H1 (cell line): ENCODE measurements at regions not wholly inside any gene's neighbourhood (a gene's known extent, or its start where the extent isn't known, plus 50 kb on each side); places are given as distances from the start of the nearest gene placed in this dataset.

Experiments
- CTCF ChIA-PET: fragments of 300-600 bp; sonication (Branson Sonifier 250); formaldehyde crosslinking; loops from one replicate; lab custom pipeline; 2021; ENCODE audit not compliant: partially characterized antibody; lab: Charles Lee
- POLR2A ChIA-PET: fragments of 300-600 bp; sonication (Branson Sonifier 250); formaldehyde crosslinking; loops from one replicate; lab custom pipeline; 2021; ENCODE audit warnings: inconsistent platforms; ENCODE audit not compliant: partially characterized antibody; lab: Charles Lee
- DNase-seq, 2 experiments: peaks; one replicate each; pipeline versions ENCODE4 v3.0.0 to v3.0.0-alpha.2; 2010 to 2022; ENCODE audit warnings: low spot score in 2 of 2, low read depth in 1 of 2, mixed read lengths in 1 of 2
- FAIRE-seq: peaks from 2 replicates; lab custom pipeline; 2011; peaks lifted over from hg19 to GRCh38; lab: Jason Lieb, UNC
- H2AFZ ChIP-seq: 2 replicates; pipeline ENCODE4 v1.8.1; 2012; ENCODE audit warnings: low read length, inconsistent platforms
- H2AK5ac ChIP-seq: 2 replicates; pipeline ENCODE4 v1.6.1; 2013; ENCODE audit warnings: low read depth, low read length
- H2BK120ac ChIP-seq: replicated peaks from 2 replicates; pipeline ENCODE3; 2013; ENCODE audit warnings: low read depth, low read length, inconsistent platforms
- H2BK12ac ChIP-seq: 2 replicates; pipeline ENCODE4 v1.6.1; 2013; ENCODE audit warnings: low read depth, low read length
- H2BK15ac ChIP-seq: 2 replicates; pipeline ENCODE4 v1.6.1; 2013; ENCODE audit warnings: low read length
- H2BK20ac ChIP-seq: 2 replicates; pipeline ENCODE4 v1.6.1; 2013; ENCODE audit warnings: low read length
- H2BK5ac ChIP-seq: 2 replicates; pipeline ENCODE4 v1.6.1; 2013; ENCODE audit warnings: low read depth, low read length
- H3K14ac ChIP-seq: 2 replicates; pipeline ENCODE4 v1.6.1; 2013; ENCODE audit warnings: inconsistent platforms; ENCODE audit not compliant: insufficient read length
- H3K18ac ChIP-seq: 2 replicates; pipeline ENCODE4 v1.6.1; 2013; ENCODE audit warnings: low read length; ENCODE audit errors: extremely low read depth
- H3K23ac ChIP-seq: 2 replicates; pipeline ENCODE4 v1.6.1; 2013; ENCODE audit warnings: inconsistent platforms; ENCODE audit not compliant: insufficient read length
- H3K23me2 ChIP-seq: 2 replicates; pipeline ENCODE4 v1.6.1; 2013; ENCODE audit warnings: low read depth, low read length
- H3K27ac ChIP-seq: 2 replicates; pipeline ENCODE4 v1.6.1; 2011; ENCODE audit warnings: low read depth, low read length, inconsistent platforms
- H3K27me3 ChIP-seq, 4 experiments: replicated peaks in 1 of 4; 1 replicate in 1 of 4; 2 replicates in 3 of 4; pipeline versions ENCODE4 v1.6.1 to v1.8.1; 2011 to 2013; ENCODE audit warnings: low read length in 3 of 4, mild to moderate bottlenecking in 3 of 4, inconsistent platforms in 2 of 4, mixed read lengths in 2 of 4, moderate library complexity in 1 of 4; ENCODE audit not compliant: control insufficient read depth in 3 of 4, insufficient read depth in 3 of 4; ENCODE audit errors: extremely low read depth in 1 of 4
- H3K36me3 ChIP-seq, 4 experiments: 2 replicates each; pipeline versions ENCODE4 v1.6.1 to v1.8.1; 2011 to 2013; ENCODE audit warnings: mild to moderate bottlenecking in 4 of 4, low read length in 3 of 4, moderate library complexity in 2 of 4, control low read depth in 1 of 4, inconsistent platforms in 1 of 4; ENCODE audit not compliant: insufficient read depth in 4 of 4, control insufficient read depth in 2 of 4
- H3K4ac ChIP-seq: replicated peaks from 2 replicates; pipeline ENCODE3; 2013; ENCODE audit warnings: low read length, low read depth, mixed read lengths, inconsistent platforms; ENCODE audit not compliant: insufficient read length
- H3K4me1 ChIP-seq, 4 experiments: replicated peaks in 1 of 4; 1 replicate in 1 of 4; 2 replicates in 3 of 4; pipeline versions ENCODE4 v1.6.1 to v1.8.1; 2011 to 2013; ENCODE audit warnings: low read length in 3 of 4, inconsistent platforms in 2 of 4, mixed read lengths in 1 of 4; ENCODE audit not compliant: insufficient read depth in 4 of 4, control insufficient read depth in 3 of 4
- H3K4me2 ChIP-seq, 2 experiments: 2 replicates each; pipeline versions ENCODE4 v1.6.1 to v1.8.1; 2011 to 2013; ENCODE audit warnings: low read depth in 2 of 2, low read length in 2 of 2, control low read depth in 1 of 2, inconsistent platforms in 1 of 2, mild to moderate bottlenecking in 1 of 2; ENCODE audit not compliant: insufficient read depth in 1 of 2
- H3K4me3 ChIP-seq, 4 experiments: fragments of 200-600, 300-600 bp in 1 of 4; sonication (generic), shearing (Covaris generic), sonication (Bioruptor Twin) in 1 of 4; 2 replicates each; pipeline versions ENCODE4 v1.5.1 to v1.8.1; 2011 to 2016; ENCODE audit warnings: low read length in 4 of 4, low read depth in 3 of 4, control low read depth in 2 of 4, inconsistent platforms in 2 of 4, mild to moderate bottlenecking in 2 of 4, mixed read lengths in 1 of 4, moderate library complexity in 1 of 4; ENCODE audit not compliant: insufficient read depth in 2 of 4; ENCODE audit errors: extremely low read depth in 1 of 4
- H3K56ac ChIP-seq: replicated peaks from 2 replicates; pipeline ENCODE3; 2013; ENCODE audit warnings: low read depth, mild to moderate bottlenecking, mixed read lengths, low read length, inconsistent platforms; ENCODE audit not compliant: insufficient read length
- H3K79me1 ChIP-seq: 2 replicates; pipeline ENCODE4 v1.6.1; 2013; ENCODE audit warnings: low read depth, low read length, control low read depth
- H3K79me2 ChIP-seq, 2 experiments: 2 replicates each; pipeline versions ENCODE4 v1.6.1 to v1.8.1; 2012 to 2013; ENCODE audit warnings: low read length in 2 of 2, mild to moderate bottlenecking in 2 of 2, inconsistent platforms in 1 of 2; ENCODE audit not compliant: insufficient read depth in 2 of 2, control insufficient read depth in 1 of 2
- H3K9ac ChIP-seq, 4 experiments: replicated peaks in 1 of 4; 1 replicate in 1 of 4; 2 replicates in 3 of 4; pipeline versions ENCODE4 v1.6.1 to v1.8.1; 2011 to 2013; ENCODE audit warnings: low read depth in 3 of 4, low read length in 3 of 4, control low read depth in 2 of 4, mild to moderate bottlenecking in 2 of 4, moderate library complexity in 2 of 4, inconsistent platforms in 1 of 4; ENCODE audit errors: extremely low read depth in 1 of 4
- H3K9me3 ChIP-seq, 2 experiments: 2 replicates each; pipeline versions ENCODE4 v1.6.1 to v1.8.1; 2012 to 2013; ENCODE audit warnings: mild to moderate bottlenecking in 2 of 2, moderate library complexity in 2 of 2, control low read depth in 1 of 2, inconsistent platforms in 1 of 2, low read depth in 1 of 2, low read length in 1 of 2, mixed read lengths in 1 of 2; ENCODE audit not compliant: insufficient read depth in 2 of 2
- H4K20me1 ChIP-seq, 2 experiments: replicated peaks in 1 of 2; 2 replicates each; pipeline versions ENCODE3 to v1.8.1; 2011 to 2013; ENCODE audit warnings: inconsistent platforms in 2 of 2, low read length in 2 of 2, mild to moderate bottlenecking in 1 of 2; ENCODE audit not compliant: insufficient read depth in 2 of 2, control insufficient read depth in 1 of 2
- H4K5ac ChIP-seq: 2 replicates; pipeline ENCODE4 v1.6.1; 2013; ENCODE audit warnings: low read length, low read depth, mixed read lengths, inconsistent platforms; ENCODE audit not compliant: insufficient read length
- H4K8ac ChIP-seq: 2 replicates; pipeline ENCODE4 v1.8.0; 2013; ENCODE audit warnings: mild to moderate bottlenecking, moderate library complexity, low read length, inconsistent platforms; ENCODE audit not compliant: insufficient read depth; ENCODE audit errors: extremely low read depth
- H4K91ac ChIP-seq: replicated peaks from 2 replicates; pipeline ENCODE3; 2013; ENCODE audit warnings: low read length, mixed read lengths, inconsistent platforms; ENCODE audit not compliant: insufficient read length
- RXRA ChIP-seq: IDR thresholded peaks from 2 replicates; pipeline ENCODE4 v1.6.1; 2011; ENCODE audit warnings: low read depth, mild to moderate bottlenecking, low read length, moderate library complexity; ENCODE audit not compliant: insufficient read depth
- WGBS, 2 experiments: shearing (Covaris generic) in 1 of 2; methylation state at CpG; one replicate each; pipeline versions ENCODE4 v1.1.6 to v1.1.7; 2013 to 2015; ENCODE audit warnings: low lambda C conversion rate in 2 of 2, mixed read lengths in 2 of 2, inconsistent platforms in 1 of 2, low coverage in 1 of 2, missing lambda C conversion rate in 1 of 2; ENCODE audit not compliant: insufficient replicate concordance in 2 of 2, insufficient coverage in 1 of 2, insufficient read length in 1 of 2; ENCODE audit errors: extremely low coverage in 1 of 2, missing lambda C conversion rate in 1 of 2; 5-methylcytosine and 5-hydroxymethylcytosine counted together

DNA sequence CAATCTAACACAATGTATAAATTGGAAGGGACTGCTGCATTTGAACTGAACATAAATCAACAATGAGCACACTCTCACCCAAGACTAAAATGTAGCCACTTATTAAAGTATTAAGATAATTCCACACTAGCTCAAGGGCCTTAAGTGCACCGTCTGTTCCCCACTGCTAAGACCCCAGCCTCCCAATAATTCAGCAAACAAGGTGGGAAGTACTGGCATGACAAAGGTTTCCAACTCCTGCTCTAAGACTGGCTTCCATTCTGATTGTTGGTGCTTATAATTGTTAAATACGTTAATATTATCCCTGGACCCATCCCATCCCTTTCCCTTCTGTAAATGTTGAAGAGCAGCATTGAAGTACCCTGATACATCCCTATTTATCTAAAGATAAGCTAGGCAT lies 636.7 kb downstream of the NR2F1-AS1 start:
- CTCF ChIA-PET = interaction anchor here (1.2 to 1.6 kb wide), 2 partner anchors 12 to 14 kb away, joined by 3 to 4 read pairs; no protein-coding TSS in a partner anchor
- Histone ChIP-seq H3K56ac (no peak overlapping the region), H3K4me2 (no peak overlapping the region), H3K27me3 (no peaks in the 10 kb centered on the region), H3K79me2 (no peaks in the 10 kb centered on the region), H2BK5ac (no peak overlapping the region), H2AK5ac (no peak overlapping the region), H3K4ac (no peak overlapping the region), H3K9me3 (no peaks in the 10 kb centered on the region), H3K18ac (no peak overlapping the region), H3K27ac (no peak overlapping the region), H2AFZ (no peak overlapping the region), H3K14ac (no peak overlapping the region), H2BK12ac (no peak overlapping the region), H3K23me2 (no peaks in the 10 kb centered on the region), H4K5ac (no peak overlapping the region), H4K20me1 (no peaks in the 10 kb centered on the region), H3K36me3 (no peaks in the 10 kb centered on the region), H2BK15ac (no peak overlapping the region), H3K4me1 (no peaks in the 10 kb centered on the region), H4K8ac (no peak overlapping the region), H4K91ac (no peak overlapping the region), H2BK20ac (no peak overlapping the region), H3K23ac (no peak overlapping the region), H3K9ac (no peak overlapping the region), H2BK120ac (no peak overlapping the region), H3K79me1 (no peaks in the 10 kb centered on the region), H3K4me3 (no peak overlapping the region)
- DNase-seq (no peak), FAIRE-seq (no peak)
- 88% methylated on average over 2 of the region's 2 CpGs; no CpG with 5 or more reads in 1 of the 2 experiments for WGBS, 2 experiments
- POLR2A ChIA-PET = no interaction called here
- no peak for TF ChIP-seq RXRA
